T-helper 2 cell (primary cell): ENCODE measurements at regions not wholly inside any gene's neighbourhood (a gene's known extent, or its start where the extent isn't known, plus 50 kb on each side); places are given as distances from the start of the nearest gene placed in this dataset.

Experiments
- DNase-seq, 5 experiments: peaks; one replicate each; pipeline versions ENCODE4 v3.0.0 to v3.0.0-alpha.2; 2012 to 2022

- no peak for DNase-seq
These were observed 154.5 kb upstream of the SPAG17 start for GRCh38 chr1:118339400-118340124.

GRCh38 chr1:118338936-118339335, 153.9 kb upstream of the SPAG17 start:
- no peak for DNase-seq

- DNase-seq = no peak
These were observed 152.3 kb upstream of the SPAG17 start for GRCh38 chr1:118337346-118337745.

GRCh38 chr1:118335331-118335732, 150.3 kb upstream of the SPAG17 start:
- no peak for DNase-seq

GRCh38 chr1:118334506-118334905, 149.5 kb upstream of the SPAG17 start:
- DNase-seq = no peak

- DNase-seq = no peak
These were observed 148.7 kb upstream of the SPAG17 start for GRCh38 chr1:118333601-118334210.

- DNase-seq = no peak
These were observed 142.1 kb upstream of the SPAG17 start for GRCh38 chr1:118326960-118327629.

GRCh38 chr1:118325550-118326225, 140.7 kb upstream of the SPAG17 start:
- no peak for DNase-seq

GRCh38 chr1:118323246-118323645, 138.2 kb upstream of the SPAG17 start:
- no peak for DNase-seq

- no peak for DNase-seq
These were observed 137.3 kb upstream of the SPAG17 start for GRCh38 chr1:118322331-118322730.

GRCh38 chr1:118321840-118322239, 136.8 kb upstream of the SPAG17 start:
- no peak for DNase-seq

GRCh38 chr1:118317842-118318614, 133.0 kb upstream of the SPAG17 start:
- no peak for DNase-seq

- no peak for DNase-seq
These were observed 121.8 kb upstream of the SPAG17 start for GRCh38 chr1:118306851-118307250.

- no peak for DNase-seq
These were observed 119.8 kb upstream of the SPAG17 start for GRCh38 chr1:118304722-118305359.

GRCh38 chr1:118303534-118303933, 118.5 kb upstream of the SPAG17 start:
- DNase-seq = no peak

GRCh38 chr1:118303064-118303463, 118.0 kb upstream of the SPAG17 start:
- no peak for DNase-seq

- DNase-seq = no peak
These were observed 117.1 kb upstream of the SPAG17 start for GRCh38 chr1:118302145-118302544.

- no peak for DNase-seq
These were observed 115.8 kb upstream of the SPAG17 start for GRCh38 chr1:118300808-118301207.

GRCh38 chr1:118298397-118298796, 113.4 kb upstream of the SPAG17 start:
- no peak for DNase-seq

- DNase-seq = no peak
These were observed 112.5 kb upstream of the SPAG17 start for GRCh38 chr1:118297521-118297920.

GRCh38 chr1:118294875-118295642, 110.0 kb upstream of the SPAG17 start:
- no peak for DNase-seq
